ENCODE measurements at regions not wholly inside any gene's neighbourhood (a gene's known extent, or its start where the extent isn't known, plus 50 kb on each side); places are given as distances from the start of the nearest gene placed in this dataset.

GRCh38 chr3:72190050-72190449 lies 405.1 kb upstream of the PROK2 start:
- TF ChIP-seq CTCF (IDR thresholded peaks at IDR 0.05; ENCODE audit: insufficient read depth, low read length, poor library complexity, severe bottlenecking): no peak
- no peak for TF ChIP-seq EZH2phosphoT487 (conservative IDR thresholded peaks at IDR 0.05; ENCODE audit: low read length)

Measured in SU-DHL-6 (cell line).